IMR-90 (cell line): ENCODE measurements at regions not wholly inside any gene's neighbourhood (a gene's known extent, or its start where the extent isn't known, plus 50 kb on each side); places are given as distances from the start of the nearest gene placed in this dataset.
"Not testable (repeated sequence)": the region's sequence is repeated elsewhere in the genome, so short reads cannot be mapped to it uniquely, and the experiment has no call there.

Experiments
- ATAC-seq: fragments of 200-7000 bp; cut with Tn5 transposase; 2 replicates; pipeline ENCODE4 v1.9.1; 2020; ENCODE audit warnings: low read depth, mild to moderate bottlenecking, moderate library complexity
- BruUV-seq: library from RNA; stranded (reverse); fragments of 400-500 nt; replicated peaks from 2 replicates; lab custom pipeline; 2021; lab: Mats Ljungman, UMichigan
- CTCF ChIA-PET: fragments of 300-600 bp; formaldehyde crosslinking; extraction: SDS; loops from one replicate; lab custom pipeline; 2021; ENCODE audit warnings: antibody characterized with exemption; lab: Yijun Ruan, JAX
- POLR2A ChIA-PET: fragments of 300-600 bp; sonication (Branson Sonifier 250); formaldehyde crosslinking; loops from one replicate; lab custom pipeline; 2022; ENCODE audit warnings: antibody characterized with exemption; ENCODE audit not compliant: unreplicated experiment; lab: Charles Lee
- DNase-seq: peaks from one replicate; pipeline ENCODE4 v3.0.0; 2013
- H2AFZ ChIP-seq: replicated peaks from 2 replicates; pipeline ENCODE3; 2013; ENCODE audit warnings: low read length, mild to moderate bottlenecking; ENCODE audit not compliant: poor library complexity
- H2AK5ac ChIP-seq: 2 replicates; pipeline ENCODE4 v1.6.1; 2013; ENCODE audit warnings: low read depth, low read length, inconsistent platforms
- H2AK9ac ChIP-seq: replicated peaks from 2 replicates; pipeline ENCODE3; 2013; ENCODE audit warnings: mild to moderate bottlenecking, low read depth, low read length, moderate library complexity; ENCODE audit not compliant: poor library complexity
- H2BK120ac ChIP-seq: 2 replicates; pipeline ENCODE4 v1.6.1; 2013; ENCODE audit warnings: low read depth, low read length, inconsistent platforms
- H2BK15ac ChIP-seq: 3 replicates; pipeline ENCODE4 v1.6.1; 2013; ENCODE audit warnings: low read depth, low read length, inconsistent platforms
- H2BK20ac ChIP-seq: 2 replicates; pipeline ENCODE4 v1.6.1; 2013; ENCODE audit warnings: low read depth, mild to moderate bottlenecking, inconsistent platforms, low read length, moderate library complexity
- H2BK5ac ChIP-seq: 2 replicates; pipeline ENCODE4 v1.6.1; 2013; ENCODE audit warnings: mild to moderate bottlenecking, low read depth, low read length, inconsistent platforms; ENCODE audit not compliant: poor library complexity, severe bottlenecking
- H3K14ac ChIP-seq: replicated peaks from 2 replicates; pipeline ENCODE4 v1.6.1; 2013; ENCODE audit warnings: low read depth, low read length, inconsistent platforms
- H3K18ac ChIP-seq: 2 replicates; pipeline ENCODE4 v1.6.1; 2013; ENCODE audit warnings: low read depth, low read length, control low read depth
- H3K23ac ChIP-seq: 2 replicates; pipeline ENCODE4 v1.6.1; 2013; ENCODE audit warnings: low read depth, low read length, inconsistent platforms
- H3K27ac ChIP-seq: 2 replicates; pipeline ENCODE4 v1.5.1; 2013; ENCODE audit warnings: mild to moderate bottlenecking, control low read depth, low read length; ENCODE audit not compliant: insufficient read depth
- H3K27me3 ChIP-seq: 2 replicates; pipeline ENCODE4 v1.6.1; 2013; ENCODE audit warnings: low read length; ENCODE audit not compliant: control insufficient read depth, insufficient read depth
- H3K36me3 ChIP-seq: 2 replicates; pipeline ENCODE4 v1.6.1; 2013; ENCODE audit warnings: low read length, mixed read lengths; ENCODE audit not compliant: control insufficient read depth, insufficient read depth
- H3K4ac ChIP-seq: 2 replicates; pipeline ENCODE4 v1.6.1; 2013; ENCODE audit warnings: low read depth, low read length, inconsistent platforms
- H3K4me1 ChIP-seq: 2 replicates; pipeline ENCODE4 v1.6.1; 2013; ENCODE audit warnings: low read length, mixed read lengths; ENCODE audit not compliant: control insufficient read depth, insufficient read depth
- H3K4me2 ChIP-seq: 2 replicates; pipeline ENCODE4 v1.6.1; 2013; ENCODE audit warnings: low read depth, mild to moderate bottlenecking, control low read depth, low read length, moderate library complexity
- H3K4me3 ChIP-seq: 2 replicates; pipeline ENCODE4 v1.5.1; 2013; ENCODE audit warnings: low read depth, mild to moderate bottlenecking, control low read depth, low read length, moderate library complexity; ENCODE audit not compliant: insufficient read depth
- H3K56ac ChIP-seq: 2 replicates; pipeline ENCODE4 v1.6.1; 2013; ENCODE audit warnings: low read length, inconsistent platforms; ENCODE audit not compliant: insufficient read depth; ENCODE audit errors: extremely low read depth
- H3K79me1 ChIP-seq, 2 experiments: 2 replicates each; pipeline ENCODE4 v1.6.1; 2013; ENCODE audit warnings: low read length in 2 of 2, inconsistent platforms in 1 of 2, low read depth in 1 of 2
- H3K9ac ChIP-seq: 2 replicates; pipeline ENCODE4 v1.6.1; 2013; ENCODE audit warnings: low read depth, low read length, control low read depth
- H3K9me1 ChIP-seq: 2 replicates; pipeline ENCODE4 v1.6.1; 2013; ENCODE audit warnings: low read length, inconsistent platforms; ENCODE audit not compliant: insufficient read depth
- H3K9me3 ChIP-seq: 2 replicates; pipeline ENCODE4 v1.6.1; 2013; ENCODE audit warnings: low read length; ENCODE audit not compliant: control insufficient read depth, insufficient read depth
- H4K20me1 ChIP-seq: 2 replicates; pipeline ENCODE4 v1.6.1; 2013; ENCODE audit warnings: low read length, inconsistent platforms; ENCODE audit not compliant: insufficient read depth
- H4K5ac ChIP-seq: 2 replicates; pipeline ENCODE4 v1.6.1; 2013; ENCODE audit warnings: mild to moderate bottlenecking, low read depth, low read length, control low read depth
- H4K8ac ChIP-seq, 2 experiments: 2 replicates each; pipeline ENCODE4 v1.6.1; 2013; ENCODE audit warnings: low read depth in 2 of 2, low read length in 2 of 2, control low read depth in 1 of 2, inconsistent platforms in 1 of 2
- H4K91ac ChIP-seq: 2 replicates; pipeline ENCODE4 v1.6.1; 2013; ENCODE audit warnings: low read depth, low read length, inconsistent platforms; ENCODE audit not compliant: insufficient read depth
- MAFK ChIP-seq: IDR thresholded peaks from 2 replicates; pipeline ENCODE4 v1.6.1; 2012; ENCODE audit warnings: low read depth, low read length, improper control_type of control experiment
- WGBS, 2 experiments: methylation state at CpG; one replicate each; pipeline versions ENCODE4 v1.1.5 to v1.1.7; 2013; ENCODE audit warnings: missing lambda C conversion rate in 2 of 2; ENCODE audit not compliant: insufficient read length in 1 of 2; ENCODE audit errors: extremely low coverage in 2 of 2; 5-methylcytosine and 5-hydroxymethylcytosine counted together
- dilution Hi-C: fragments of 300-500 bp; cut with HindIII; formaldehyde crosslinking; loops from one replicate; pipeline ENCODE4 v1.14.3; 2018; ENCODE audit warnings: low sequenced_read_pairs; ENCODE audit not compliant: unreplicated experiment
- in situ Hi-C: fragments of 300-500 bp; cut with MboI; formaldehyde crosslinking; loops from 3 replicates; pipeline ENCODE4 v1.14.3; 2019; ENCODE audit warnings: low sequenced_read_pairs, inconsistent platforms, mixed read lengths
- intact Hi-C: fragments of 100-400 bp; cut with micrococcal nuclease; formaldehyde crosslinking; loops from 2 replicates; pipeline ENCODE4 v1.10.0; 2022

DNA sequence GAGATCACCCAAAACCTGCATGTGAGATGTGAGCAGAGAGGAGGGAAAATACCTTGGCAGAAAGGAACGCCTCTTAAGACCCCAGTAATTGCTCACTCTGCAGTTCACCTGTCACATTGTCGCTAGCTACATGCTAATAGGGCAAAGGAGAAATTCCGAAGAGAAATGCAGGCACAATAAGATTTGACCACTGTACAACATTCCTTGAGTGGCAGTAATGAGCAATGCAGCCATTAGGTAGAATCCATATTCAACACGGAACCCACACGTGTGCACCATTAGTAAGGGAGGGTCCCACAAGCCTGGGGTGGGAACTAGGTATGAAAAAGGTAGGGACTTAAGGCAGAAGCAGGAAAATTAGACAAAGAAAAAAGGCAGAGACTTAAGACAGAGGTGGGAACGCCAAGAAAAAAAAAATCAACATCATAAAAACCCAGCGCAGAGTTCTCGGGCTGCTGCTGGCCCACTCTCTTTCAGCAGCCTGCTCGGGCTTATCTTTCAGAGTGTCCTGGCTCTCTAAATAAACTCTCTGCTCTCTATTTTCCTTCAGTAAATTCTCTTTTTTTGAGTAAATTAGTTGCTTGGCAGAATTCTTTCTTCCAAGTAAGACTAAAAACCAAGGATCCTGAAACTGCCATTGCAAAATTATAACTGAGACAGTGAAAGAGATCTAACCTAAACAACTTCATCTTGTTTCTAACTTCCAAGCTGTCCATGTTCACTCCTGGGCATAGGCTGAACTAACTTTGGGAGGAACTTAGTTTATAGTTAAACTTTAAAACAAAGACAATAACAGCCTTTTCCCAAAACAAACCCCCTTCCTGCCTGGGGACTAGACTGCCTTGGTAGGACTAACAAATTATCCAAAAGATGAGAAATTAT, 116.5 kb downstream of the CD24 start:
- no peak overlapping the region for H2BK20ac ChIP-seq
- CTCF ChIA-PET = no interaction called here
- no peaks in the 10 kb centered on the region; the same call in 1 of the 2 replicates for H3K27me3 ChIP-seq
- no peak overlapping the region for H3K9ac ChIP-seq
- dilution Hi-C loops (no loop called here), in situ Hi-C loops (no loop called here), intact Hi-C loops (no loop called here)
- no peak for ATAC-seq
- TF ChIP-seq MAFK = no peak
- no peaks in the 10 kb centered on the region for H3K79me1 ChIP-seq
- H3K4ac ChIP-seq = no peak overlapping the region
- H2AK9ac ChIP-seq = no peak overlapping the region
- H3K9me1 ChIP-seq = no peaks in the 10 kb centered on the region
- no peak overlapping the region for H4K91ac ChIP-seq
- H2BK120ac ChIP-seq = no peak overlapping the region
- H3K36me3 ChIP-seq = no peaks in the 10 kb centered on the region
- no peaks in the 10 kb centered on the region for H3K9me3 ChIP-seq
- H3K4me2 ChIP-seq = no peak overlapping the region
- H3K27ac ChIP-seq = no peak overlapping the region
- no peak overlapping the region for H3K18ac ChIP-seq
- POLR2A ChIA-PET = no interaction called here
- no peak for DNase-seq
- no TSS peak for BruUV-seq
- H3K14ac ChIP-seq = no peak overlapping the region
- no peak overlapping the region for H3K23ac ChIP-seq
- H4K5ac ChIP-seq = no peak overlapping the region
- no peak overlapping the region for H2AK5ac ChIP-seq
- H3K4me1 ChIP-seq = no peaks in the 10 kb centered on the region
- WGBS, 2 experiments = no CpG with 5 or more reads among the region's 9 CpGs
- no peak overlapping the region for H3K56ac ChIP-seq
- H4K20me1 ChIP-seq = no peaks in the 10 kb centered on the region
- H4K8ac ChIP-seq = no peak overlapping the region
- no peak overlapping the region for H2BK15ac ChIP-seq
- no peak overlapping the region for H2BK5ac ChIP-seq
- no peak overlapping the region for H3K4me3 ChIP-seq
- no peak overlapping the region for H2AFZ ChIP-seq

DNA sequence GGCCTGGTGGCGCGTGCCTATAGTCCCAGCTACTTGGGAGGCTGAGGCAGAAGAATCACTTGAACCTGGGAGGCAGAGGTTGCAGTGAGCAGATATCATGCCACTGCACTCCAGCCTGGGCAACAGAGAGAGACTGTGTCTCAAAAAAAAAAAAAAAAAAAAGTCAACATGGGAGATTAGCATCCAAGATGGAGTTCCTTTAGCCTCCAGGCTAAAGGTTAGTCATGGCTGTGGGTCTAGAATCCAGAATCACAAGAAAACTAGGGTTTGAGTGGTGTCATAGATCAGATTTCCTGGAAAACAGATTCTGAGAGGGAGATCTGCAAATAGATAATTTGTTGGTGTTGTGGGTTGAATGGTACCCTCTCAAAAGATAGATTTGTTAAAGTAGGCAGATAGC, 117.2 kb downstream of the CD24 start:
- H2BK15ac ChIP-seq, H2AK5ac ChIP-seq, H3K36me3 ChIP-seq, H4K8ac ChIP-seq, H4K5ac ChIP-seq, H2BK5ac ChIP-seq, H3K27me3 ChIP-seq, H3K23ac ChIP-seq, BruUV-seq, dilution Hi-C loops, H3K4ac ChIP-seq, H2AK9ac ChIP-seq, H2BK120ac ChIP-seq, intact Hi-C loops, H4K20me1 ChIP-seq, H3K18ac ChIP-seq, H3K9me3 ChIP-seq, H4K91ac ChIP-seq, H2BK20ac ChIP-seq, POLR2A ChIA-PET, H3K4me2 ChIP-seq, H3K27ac ChIP-seq, in situ Hi-C loops, H3K79me1 ChIP-seq, ATAC-seq, H3K4me3 ChIP-seq, H3K14ac ChIP-seq, H2AFZ ChIP-seq, H3K56ac ChIP-seq, CTCF ChIA-PET, H3K9me1 ChIP-seq, H3K4me1 ChIP-seq, DNase-seq, H3K9ac ChIP-seq: not testable (repeated sequence)
- WGBS, 2 experiments = no CpG with 5 or more reads among the region's 2 CpGs
